Suprapubic skin (tissue), 4 donors: ENCODE measurements at regions not wholly inside any gene's neighbourhood (a gene's known extent, or its start where the extent isn't known, plus 50 kb on each side); places are given as distances from the start of the nearest gene placed in this dataset.

Source experiments
- DNase-seq, 2 donors: peaks; one replicate each; pipeline ENCODE4 v3.0.0-alpha.2; 2019; ENCODE audit warnings: low spot score in 2 of 2
- H3K27ac ChIP-seq: fragments of 200-600 bp; sonication (generic); one replicate; pipeline ENCODE4 v1.5.1; 2019
- H3K27me3 ChIP-seq: fragments of 200-600 bp; sonication (generic); one replicate; pipeline ENCODE4 v1.5.1; 2019
- H3K36me3 ChIP-seq: fragments of 200-600 bp; sonication (generic); one replicate; pipeline ENCODE4 v1.5.1; 2019
- H3K4me1 ChIP-seq: fragments of 200-600 bp; sonication (generic); one replicate; pipeline ENCODE4 v1.5.1; 2019
- H3K4me3 ChIP-seq: fragments of 200-600 bp; sonication (generic); one replicate; pipeline ENCODE4 v1.5.1; 2019; ENCODE audit warnings: mild to moderate bottlenecking
- H3K9me3 ChIP-seq: fragments of 200-600 bp; sonication (generic); one replicate; pipeline ENCODE4 v1.5.1; 2019
- CTCF ChIP-seq, 2 donors: fragments of 200-600 bp in 1 of 2; fragments of 450-650 bp in 1 of 2; sonication (generic) in 1 of 2; IDR thresholded peaks; one replicate each; pipeline ENCODE4 v1.5.1; 2016 to 2019; ENCODE audit warnings: antibody characterized with exemption in 2 of 2, mild to moderate bottlenecking in 1 of 2, moderate library complexity in 1 of 2
- EP300 ChIP-seq: sonication (generic); formaldehyde crosslinking; IDR thresholded peaks from one replicate; pipeline ENCODE4 v1.6.1; 2017; ENCODE audit warnings: antibody characterized with exemption
- POLR2A ChIP-seq, 2 donors: fragments of 450-650 bp; IDR thresholded peaks; one replicate each; pipeline ENCODE4 v1.6.1; 2017; ENCODE audit warnings: antibody characterized with exemption in 2 of 2, mild to moderate bottlenecking in 2 of 2, moderate library complexity in 2 of 2
- POLR2AphosphoS5 ChIP-seq, 3 donors: sonication (generic); formaldehyde crosslinking; IDR thresholded peaks; one replicate each; pipeline ENCODE4 v1.6.1; 2017; ENCODE audit warnings: antibody characterized with exemption in 3 of 3
- WGBS: methylation state at CpG from one replicate; pipeline ENCODE4 v1.1.5; 2018; 5-methylcytosine and 5-hydroxymethylcytosine counted together

DNA sequence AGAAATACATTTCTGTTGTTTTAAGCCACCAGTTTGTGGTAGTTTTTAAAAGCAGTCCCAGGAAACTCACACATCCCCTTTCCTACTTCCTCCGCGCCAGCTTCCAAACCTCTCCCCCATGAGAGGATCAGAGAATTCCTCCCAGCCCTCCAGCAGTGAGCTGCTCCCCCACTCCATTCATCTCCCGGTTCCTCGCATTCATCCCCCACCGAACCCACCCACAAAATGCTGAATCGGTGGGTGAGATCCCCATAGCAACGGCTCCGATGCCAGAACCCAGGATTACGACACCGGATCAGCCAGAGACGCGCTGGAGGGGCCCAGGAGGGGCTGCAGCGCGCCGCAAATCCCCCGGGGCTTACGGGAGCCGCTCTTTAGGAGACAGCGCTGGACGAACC, 251.4 kb upstream of the RPL38 start:
- Histone ChIP-seq H3K27me3 (peaks cover 29% of the 10 kb centered on the region), H3K4me3 (peak overlapping the region; percentile 43), H3K4me1 (peaks cover 28% of the 10 kb centered on the region), H3K9me3 (no peaks in the 10 kb centered on the region), H3K36me3 (no peaks in the 10 kb centered on the region), H3K27ac (no peak overlapping the region)
- TF ChIP-seq CTCF (IDR thresholded peaks at IDR 0.05) (no peak), POLR2A (IDR thresholded peaks at IDR 0.05) (no peak), POLR2AphosphoS5 (IDR thresholded peaks at IDR 0.05) (no peak), EP300 (no peak)
- no peak for DNase-seq
- WGBS, result 27% methylated on average over 20 of the region's 20 CpGs

DNA sequence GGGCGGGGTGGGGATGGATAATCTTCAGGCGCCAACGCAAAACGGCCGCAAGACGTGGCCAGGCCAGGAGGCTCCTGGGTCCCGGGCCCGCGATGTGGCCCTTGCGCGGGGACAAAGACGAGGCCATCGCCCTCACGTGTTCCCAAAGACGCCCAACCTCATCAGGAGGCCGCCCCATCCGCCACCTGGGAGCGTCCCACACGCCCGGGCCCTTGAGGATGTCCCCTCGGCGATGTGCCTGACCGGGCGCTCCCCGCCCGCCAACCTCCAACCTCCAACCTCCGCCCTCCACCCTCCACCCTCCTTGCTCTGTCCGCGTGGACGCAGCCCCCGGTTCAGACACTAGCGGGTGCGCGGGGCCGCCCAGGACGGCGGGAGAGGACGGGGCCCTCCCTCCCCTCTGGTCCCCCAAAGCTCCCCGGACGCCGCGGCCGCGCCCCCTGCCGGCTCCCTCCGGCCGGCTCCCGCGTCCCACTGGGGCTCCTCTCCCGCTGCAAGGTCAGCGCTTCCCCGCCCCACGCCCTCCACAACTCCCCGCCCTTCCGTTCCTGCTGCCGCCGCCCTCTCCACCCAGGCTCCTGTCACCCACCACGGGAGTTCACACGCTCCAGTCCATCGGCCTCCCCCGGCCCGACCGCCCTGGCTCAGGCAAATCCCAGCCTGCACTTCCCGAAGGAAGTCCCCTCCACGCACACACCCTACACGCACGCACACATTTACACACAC, 250.8 kb upstream of the RPL38 start:
- peaks cover 26% of the 10 kb centered on the region for H3K27me3 ChIP-seq
- no peaks in the 10 kb centered on the region for H3K9me3 ChIP-seq
- H3K4me3 ChIP-seq, result peak overlapping the region; percentile 43

GRCh38 chr17:73953206-73954033, 250.1 kb upstream of the RPL38 start:
- WGBS, result 65% methylated on average over 12 of the region's 12 CpGs
- Histone ChIP-seq H3K4me3 (peak overlapping the region; percentile 43), H3K27me3 (peaks cover 22% of the 10 kb centered on the region), H3K9me3 (no peaks in the 10 kb centered on the region), H3K36me3 (no peaks in the 10 kb centered on the region), H3K4me1 (peaks cover 29% of the 10 kb centered on the region), H3K27ac (no peak overlapping the region)
- TF ChIP-seq EP300 (no peak), CTCF (IDR thresholded peaks at IDR 0.05) (no peak), POLR2A (IDR thresholded peaks at IDR 0.05) (no peak), POLR2AphosphoS5 (IDR thresholded peaks at IDR 0.05) (no peak)
- DNase-seq, result no peak

More for the DNA sequence above, 250.8 kb upstream of the RPL38 start:
- TF ChIP-seq POLR2A (IDR thresholded peaks at IDR 0.05) (no peak), POLR2AphosphoS5 (IDR thresholded peaks at IDR 0.05) (no peak), EP300 (no peak), CTCF (IDR thresholded peaks at IDR 0.05) (peak in 1 of 2 donors; percentile 43)
- Histone ChIP-seq H3K27ac (no peak overlapping the region), H3K4me1 (peaks cover 29% of the 10 kb centered on the region), H3K36me3 (no peaks in the 10 kb centered on the region)
- WGBS, result 12% methylated on average over 24 of the region's 67 CpGs
- DNase-seq, result no peak

DNA sequence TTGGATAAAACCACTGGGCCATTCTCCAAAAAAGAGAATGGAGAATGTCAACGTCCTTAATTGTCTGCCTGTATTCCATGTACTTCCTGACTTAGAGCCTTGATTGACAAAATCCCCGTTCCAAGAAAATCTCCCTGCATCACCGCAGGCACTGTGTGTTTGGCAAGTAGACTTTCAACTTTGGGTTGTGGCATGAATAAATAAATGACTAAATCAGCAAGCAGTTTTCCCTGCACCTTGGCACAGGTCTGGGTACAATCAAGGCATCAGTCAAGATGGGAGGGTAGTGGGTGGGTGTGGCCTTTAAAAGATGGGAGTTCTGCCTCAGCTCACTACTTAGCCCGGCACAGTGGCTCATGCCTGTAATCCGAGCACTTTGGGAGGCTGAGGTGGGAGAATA, 248.5 kb upstream of the RPL38 start:
- DNase-seq, result no peak
- TF ChIP-seq POLR2A (IDR thresholded peaks at IDR 0.05), result no peak
- TF ChIP-seq POLR2AphosphoS5 (IDR thresholded peaks at IDR 0.05), result no peak
- TF ChIP-seq EP300, result no peak
- no peak for TF ChIP-seq CTCF (IDR thresholded peaks at IDR 0.05)
- Histone ChIP-seq H3K36me3 (no peaks in the 10 kb centered on the region), H3K4me3 (no peak overlapping the region), H3K4me1 (peaks cover 29% of the 10 kb centered on the region), H3K27ac (no peak overlapping the region), H3K27me3 (peaks cover 22% of the 10 kb centered on the region), H3K9me3 (no peaks in the 10 kb centered on the region)
- 53% methylated on average over 5 of the region's 5 CpGs for WGBS

- Histone ChIP-seq H3K27ac (no peak overlapping the region), H3K27me3 (peaks cover 20% of the 10 kb centered on the region), H3K4me3 (no peak overlapping the region), H3K36me3 (no peaks in the 10 kb centered on the region), H3K4me1 (peaks cover 24% of the 10 kb centered on the region), H3K9me3 (no peaks in the 10 kb centered on the region)
- DNase-seq, result no peak
- 65% methylated on average over 4 of the region's 5 CpGs for WGBS
- TF ChIP-seq POLR2AphosphoS5 (IDR thresholded peaks at IDR 0.05) (no peak), EP300 (no peak), CTCF (IDR thresholded peaks at IDR 0.05) (no peak), POLR2A (IDR thresholded peaks at IDR 0.05) (no peak)
Measured at GRCh38 chr17:73955616-73956015, 247.9 kb upstream of the RPL38 start.
